HCT116 (cell line): ENCODE measurements at regions not wholly inside any gene's neighbourhood (a gene's known extent, or its start where the extent isn't known, plus 50 kb on each side); places are given as distances from the start of the nearest gene placed in this dataset.

Source experiments
- ATAC-seq: fragments of 200-7000 bp; cut with Tn5 transposase; 2 replicates; pipeline ENCODE4 v1.9.1; 2020; ENCODE audit warnings: mild to moderate bottlenecking, moderate library complexity
- BruUV-seq: library from RNA; stranded (reverse); fragments of 400-500 nt; replicated peaks from 2 replicates; lab custom pipeline; 2021; lab: Mats Ljungman, UMichigan
- CTCF ChIA-PET: fragments of 300-600 bp; sonication (Branson Sonifier 250); formaldehyde crosslinking; loops from one replicate; lab custom pipeline; 2021; ENCODE audit warnings: antibody characterized with exemption; lab: Charles Lee
- POLR2A ChIA-PET: fragments of 300-600, 350-600 bp; sonication (Branson Sonifier 250); formaldehyde crosslinking; loops from one replicate; lab custom pipeline; 2021; ENCODE audit warnings: antibody characterized with exemption; lab: Charles Lee
- RAD21 ChIA-PET, 2 experiments: fragments of 300-600 bp; sonication (Branson Sonifier 250); formaldehyde crosslinking; loops; one replicate each; lab custom pipeline; 2023; ENCODE audit warnings: low total read pairs in 2 of 2; ENCODE audit not compliant: uncharacterized antibody in 2 of 2, unreplicated experiment in 2 of 2, low non-redundant PET in 1 of 2; lab: Charles Lee
- DNase-seq: peaks from one replicate; pipeline ENCODE4 v3.0.0-alpha.2; 2010; ENCODE audit warnings: low read depth, low spot score
- H2AFZ ChIP-seq: fragments of 200-600 bp; shearing (Covaris generic), sonication (generic); 2 replicates; pipeline ENCODE4 v1.6.1; 2017; ENCODE audit warnings: low read depth, mixed run types, mixed read lengths, antibody characterized with exemption, low read length; ENCODE audit not compliant: poor library complexity, severe bottlenecking
- H3K27ac ChIP-seq: 2 replicates; pipeline ENCODE4 v1.5.1; 2012; ENCODE audit warnings: low read depth, low read length
- H3K27me3 ChIP-seq: fragments of 200-600 bp; sonication (generic); 2 replicates; pipeline ENCODE4 v1.6.1; 2016; ENCODE audit warnings: mixed run types, low read length, mixed read lengths; ENCODE audit not compliant: insufficient read depth
- H3K36me3 ChIP-seq, 2 experiments: fragments of 200-500 bp in 1 of 2; fragments of 200-600 bp in 1 of 2; sonication (Bioruptor generic) in 1 of 2; sonication (generic) in 1 of 2; 2 replicates each; pipeline versions ENCODE4 v1.5.1 to v1.6.1; 2014 to 2016; ENCODE audit warnings: low read length in 2 of 2, inconsistent platforms in 1 of 2, mixed read lengths in 1 of 2, mixed run types in 1 of 2; ENCODE audit not compliant: insufficient read depth in 2 of 2, control insufficient read depth in 1 of 2
- H3K4me1 ChIP-seq, 2 experiments: fragments of 200-600 bp in 1 of 2; sonication (generic) in 1 of 2; 2 replicates each; pipeline versions ENCODE4 v1.5.1 to v1.6.1; 2012 to 2017; ENCODE audit warnings: low read length in 2 of 2, inconsistent platforms in 1 of 2, mild to moderate bottlenecking in 1 of 2, mixed read lengths in 1 of 2, mixed run types in 1 of 2, moderate library complexity in 1 of 2; ENCODE audit not compliant: insufficient read depth in 2 of 2, control insufficient read depth in 1 of 2
- H3K4me2 ChIP-seq: fragments of 200-600 bp; sonication (generic); 2 replicates; pipeline ENCODE4 v1.6.1; 2017; ENCODE audit warnings: mixed run types, low read length, mixed read lengths
- H3K4me3 ChIP-seq, 2 experiments: fragments of 200-600 bp in 1 of 2; sonication (generic) in 1 of 2; replicated peaks in 1 of 2; 2 replicates each; pipeline ENCODE4 v1.5.1; 2011 to 2016; ENCODE audit warnings: low read length in 2 of 2, control low read depth in 1 of 2, low read depth in 1 of 2, mild to moderate bottlenecking in 1 of 2, mixed read lengths in 1 of 2, mixed run types in 1 of 2
- H3K79me2 ChIP-seq: fragments of 200-600 bp; sonication (generic); 2 replicates; pipeline ENCODE4 v1.6.1; 2017; ENCODE audit warnings: mild to moderate bottlenecking, mixed run types, low read length, moderate library complexity, mixed read lengths; ENCODE audit not compliant: insufficient read depth
- H3K9ac ChIP-seq: fragments of 200-600 bp; sonication (generic); 2 replicates; pipeline ENCODE4 v1.6.1; 2016; ENCODE audit warnings: low read length, mixed read lengths
- H3K9me2 ChIP-seq: fragments of 200-600 bp; sonication (generic), shearing (Covaris generic); 2 replicates; pipeline ENCODE4 v1.6.1; 2017; ENCODE audit warnings: mixed run types, mild to moderate bottlenecking, moderate library complexity; ENCODE audit not compliant: insufficient read depth
- H3K9me3 ChIP-seq, 2 experiments: fragments of 200-500 bp in 1 of 2; fragments of 200-600 bp in 1 of 2; sonication (Bioruptor generic) in 1 of 2; sonication (generic) in 1 of 2; 2 replicates each; pipeline ENCODE4 v1.6.1; 2014 to 2017; ENCODE audit warnings: low read length in 2 of 2, mixed read lengths in 2 of 2, inconsistent platforms in 1 of 2, low read depth in 1 of 2, mild to moderate bottlenecking in 1 of 2, mixed run types in 1 of 2, moderate library complexity in 1 of 2; ENCODE audit not compliant: control insufficient read depth in 1 of 2, insufficient read depth in 1 of 2
- H4K20me1 ChIP-seq: fragments of 200-600 bp; sonication (generic), shearing (Covaris generic); 2 replicates; pipeline ENCODE4 v1.6.1; 2017; ENCODE audit warnings: mixed run types, mild to moderate bottlenecking, moderate library complexity; ENCODE audit not compliant: insufficient read depth
- EZH2 ChIP-seq: fragments of 200-600 bp; sonication (generic); IDR thresholded peaks from 2 replicates; pipeline ENCODE4 v1.6.1; 2017; ENCODE audit warnings: antibody characterized with exemption, mixed run types
- EZH2phosphoT487 ChIP-seq: fragments of 200-600 bp; IDR thresholded peaks from 2 replicates; pipeline ENCODE4 v1.6.1; 2018; ENCODE audit warnings: antibody characterized with exemption, borderline replicate concordance
- MAX ChIP-seq: IDR thresholded peaks from 2 replicates; pipeline ENCODE4 v1.6.1; 2012
- RAD21 ChIP-seq: IDR thresholded peaks from 2 replicates; pipeline ENCODE4 v1.6.1; 2012; ENCODE audit warnings: low read depth, mild to moderate bottlenecking
- REST ChIP-seq: IDR thresholded peaks from 2 replicates; pipeline ENCODE4 v1.6.1; 2012; ENCODE audit warnings: low read depth
- SIN3A ChIP-seq: IDR thresholded peaks from 2 replicates; pipeline ENCODE4 v1.6.1; 2012; ENCODE audit warnings: low read depth
- TCF7L2 ChIP-seq: IDR thresholded peaks from 2 replicates; pipeline ENCODE4 v1.7.0; 2011; ENCODE audit warnings: borderline replicate concordance, inconsistent platforms; ENCODE audit not compliant: insufficient read depth, insufficient read length; ENCODE audit errors: extremely low read depth
- ZFX ChIP-seq: fragments of 450-650 bp; IDR thresholded peaks from 2 replicates; pipeline ENCODE4 v1.6.1; 2017
- ZNF274 ChIP-seq: fragments of 200-500 bp; sonication (Bioruptor generic); IDR thresholded peaks from 2 replicates; pipeline ENCODE4 v1.6.1; 2014; ENCODE audit warnings: mild to moderate bottlenecking, low read depth, low read length, inconsistent platforms
- intact Hi-C: fragments of 100-400 bp; cut with micrococcal nuclease; formaldehyde crosslinking; loops from 2 replicates; pipeline ENCODE4 v1.10.0; 2022

- DNase-seq = no peak
- no TSS peak for BruUV-seq
These were observed 110.8 kb upstream of the TRIM2 start for GRCh38 chr4:153093396-153093795.

More at GRCh38 chr4:153093396-153093795, 110.8 kb upstream of the TRIM2 start:
- H4K20me1 ChIP-seq = no peaks in the 10 kb centered on the region
- no peak overlapping the region for H3K9ac ChIP-seq
- no peak overlapping the region for H2AFZ ChIP-seq
- no peak overlapping the region for H3K4me2 ChIP-seq
- H3K9me2 ChIP-seq = no peaks in the 10 kb centered on the region
- TF ChIP-seq EZH2phosphoT487 (no peak), ZNF274 (no peak), ZFX (no peak), MAX (no peak), TCF7L2 (no peak), EZH2 (no peak), REST (no peak), RAD21 (no peak), SIN3A (no peak)
- no peaks in the 10 kb centered on the region for H3K27me3 ChIP-seq
- no peak for ATAC-seq
- H3K27ac ChIP-seq = no peak overlapping the region
- H3K4me3 ChIP-seq = no peak overlapping the region
- intact Hi-C loops = no loop called here
- POLR2A ChIA-PET = no interaction called here
- no peaks in the 10 kb centered on the region for H3K4me1 ChIP-seq
- no peaks in the 10 kb centered on the region for H3K36me3 ChIP-seq
- no peaks in the 10 kb centered on the region for H3K9me3 ChIP-seq
- RAD21 ChIA-PET = no interaction called here
- CTCF ChIA-PET = no interaction called here
- no peaks in the 10 kb centered on the region for H3K79me2 ChIP-seq
